ENCODE measurements at regions not wholly inside any gene's neighbourhood (a gene's known extent, or its start where the extent isn't known, plus 50 kb on each side); places are given as distances from the start of the nearest gene placed in this dataset.

GRCh38 chr15:97045666-97046421 is 715.3 kb downstream of the NR2F2 start:
- Histone ChIP-seq H3K27me3 (ENCODE audit: control insufficient read depth in 1 of 2, insufficient read depth in 2 of 2, low read length in 2 of 2) (no peaks in the 10 kb centered on the region), H3K79me2 (ENCODE audit: insufficient read depth, low read length) (no peaks in the 10 kb centered on the region), H3K4me2 (ENCODE audit: low read depth, low read length) (no peak overlapping the region), H3K4me3 (replicated peaks in 1 of 3; ENCODE audit: insufficient read depth in 1 of 3, low read depth in 2 of 3, low read length in 3 of 3) (no peak overlapping the region), H4K20me1 (ENCODE audit: insufficient read depth, low read length) (no peaks in the 10 kb centered on the region), H3K9ac (ENCODE audit: insufficient read depth, low read depth, low read length) (no peak overlapping the region), H2AFZ (ENCODE audit: low read length) (no peak overlapping the region), H3K4me1 (ENCODE audit: insufficient read depth, low read length) (no peaks in the 10 kb centered on the region), H3K36me3 (replicated peaks in 1 of 2; ENCODE audit: control insufficient read depth in 1 of 2, insufficient read depth in 2 of 2, low read length in 2 of 2) (no peaks in the 10 kb centered on the region), H3K27ac (ENCODE audit: extremely low read length, insufficient read depth, low read length) (no peak overlapping the region), H3K9me3 (ENCODE audit: low read length) (peaks cover 68% of the 10 kb centered on the region)
- ChIA-PET CTCF (ENCODE audit: low intra/inter-chr PET ratio, low total read pairs) (no interaction called here), POLR2A (no interaction called here)
- BruUV-seq (replicated peaks): no TSS peak
- no peak for FAIRE-seq
- no peak for ATAC-seq
- no peak for TF ChIP-seq FOXA1 (IDR thresholded peaks at IDR 0.05)
- no peak for TF ChIP-seq FOXA1 (CRISPR knock-in tag; IDR thresholded peaks at IDR 0.05)
- no peak for TF ChIP-seq ZNF780A (CRISPR knock-in tag; IDR thresholded peaks at IDR 0.05)
- 2% methylated on average over 4 of the region's 4 CpGs for WGBS (ENCODE audit: low lambda C conversion rate)
- in situ Hi-C loops (cut with HindIII; ENCODE audit: extremely low pct_ligation_motif_present, low pct_unique_long_range_greater_than_20kb): no loop called here
- DNase-seq (ENCODE audit: low spot score): no peak
- intact Hi-C loops (cut with micrococcal nuclease; ENCODE audit: unreplicated experiment): no loop called here

- CTCF ChIA-PET (ENCODE audit: low intra/inter-chr PET ratio, low total read pairs): no interaction called here
- no peak overlapping the region for H3K4me3 ChIP-seq (replicated peaks in 1 of 3; ENCODE audit: insufficient read depth in 1 of 3, low read depth in 2 of 3, low read length in 3 of 3)
- BruUV-seq (replicated peaks): no TSS peak
- no peak overlapping the region for H2AFZ ChIP-seq (ENCODE audit: low read length)
- H4K20me1 ChIP-seq (ENCODE audit: insufficient read depth, low read length): no peaks in the 10 kb centered on the region
- DNase-seq (ENCODE audit: low spot score): no peak
- no peak overlapping the region for H3K27ac ChIP-seq (ENCODE audit: extremely low read length, insufficient read depth, low read length)
- no peak for ATAC-seq
- no peaks in the 10 kb centered on the region for H3K27me3 ChIP-seq (ENCODE audit: control insufficient read depth in 1 of 2, insufficient read depth in 2 of 2, low read length in 2 of 2)
- in situ Hi-C loops (cut with HindIII; ENCODE audit: extremely low pct_ligation_motif_present, low pct_unique_long_range_greater_than_20kb): no loop called here
- no peaks in the 10 kb centered on the region for H3K4me1 ChIP-seq (ENCODE audit: insufficient read depth, low read length)
- WGBS (ENCODE audit: low lambda C conversion rate): 9% methylated on average over 3 of the region's 3 CpGs
- H3K4me2 ChIP-seq (ENCODE audit: low read depth, low read length): no peak overlapping the region
- intact Hi-C loops (cut with micrococcal nuclease; ENCODE audit: unreplicated experiment): no loop called here
- FAIRE-seq: no peak
- H3K9me3 ChIP-seq (ENCODE audit: low read length): peaks cover 68% of the 10 kb centered on the region
- no peaks in the 10 kb centered on the region for H3K36me3 ChIP-seq (replicated peaks in 1 of 2; ENCODE audit: control insufficient read depth in 1 of 2, insufficient read depth in 2 of 2, low read length in 2 of 2)
- POLR2A ChIA-PET: no interaction called here
- no peak overlapping the region for H3K9ac ChIP-seq (ENCODE audit: insufficient read depth, low read depth, low read length)
- H3K79me2 ChIP-seq (ENCODE audit: insufficient read depth, low read length): no peaks in the 10 kb centered on the region
- TF ChIP-seq ZNF34 (CRISPR knock-in tag; IDR thresholded peaks at IDR 0.05; ENCODE audit: borderline replicate concordance) (no peak), RARG (CRISPR knock-in tag; IDR thresholded peaks at IDR 0.05; ENCODE audit: low read depth) (no peak), ZNF740 (CRISPR knock-in tag; IDR thresholded peaks at IDR 0.05) (no peak), SKIL (CRISPR knock-in tag; IDR thresholded peaks at IDR 0.05; ENCODE audit: borderline replicate concordance) (no peak), IKZF1 (IDR thresholded peaks at IDR 0.05) (no peak), ZNF180 (CRISPR knock-in tag; IDR thresholded peaks at IDR 0.05; ENCODE audit: borderline replicate concordance, low read depth) (no peak), ZNF12 (CRISPR knock-in tag; IDR thresholded peaks at IDR 0.05) (no peak), PLSCR1 (CRISPR knock-in tag; IDR thresholded peaks at IDR 0.05; ENCODE audit: borderline replicate concordance) (no peak), FOXC1 (CRISPR knock-in tag; IDR thresholded peaks at IDR 0.05; ENCODE audit: borderline replicate concordance) (no peak), DR1 (CRISPR knock-in tag; IDR thresholded peaks at IDR 0.05) (no peak), NR2F6 (IDR thresholded peaks at IDR 0.05) (no peak), NR2F6 (CRISPR knock-in tag; IDR thresholded peaks at IDR 0.05) (no peak), RXRA (CRISPR knock-in tag; IDR thresholded peaks at IDR 0.05) (no peak), HNRNPLL (IDR thresholded peaks at IDR 0.05; ENCODE audit: low read depth, low read length, poor library complexity, severe bottlenecking) (no peak), SMC3 (IDR thresholded peaks at IDR 0.05; ENCODE audit: low read length) (no peak)
These were observed 722.0 kb downstream of the NR2F2 start for GRCh38 chr15:97052513-97052912.

Measured in HepG2 (cell line).